DOHH2 (cell line): ENCODE measurements at regions not wholly inside any gene's neighbourhood (a gene's known extent, or its start where the extent isn't known, plus 50 kb on each side); places are given as distances from the start of the nearest gene placed in this dataset.
"Not testable (repeated sequence)": the region's sequence is repeated elsewhere in the genome, so short reads cannot be mapped to it uniquely, and the experiment has no call there.

Source experiments
- H3F3A ChIP-seq: fragments of 200-600 bp; sonication (generic), shearing (Covaris generic); 2 replicates; pipeline ENCODE4 v1.6.0; 2016; ENCODE audit warnings: antibody characterized with exemption, mild to moderate bottlenecking; ENCODE audit not compliant: control insufficient read depth, insufficient read depth
- H3K27ac ChIP-seq: fragments of 200-600 bp; sonication (generic); 2 replicates; pipeline ENCODE4 v1.5.1; 2014; ENCODE audit warnings: low read depth, mild to moderate bottlenecking, low read length, moderate library complexity
- H3K27me3 ChIP-seq: fragments of 200-600 bp; sonication (generic); 2 replicates; pipeline ENCODE4 v1.6.1; 2014; ENCODE audit warnings: mild to moderate bottlenecking, low read length, mixed read lengths; ENCODE audit not compliant: control insufficient read depth
- H3K36me3 ChIP-seq: fragments of 200-600 bp; sonication (generic); 2 replicates; pipeline ENCODE4 v1.6.1; 2014; ENCODE audit warnings: mild to moderate bottlenecking, low read length, moderate library complexity, mixed read lengths; ENCODE audit not compliant: control insufficient read depth
- H3K4me1 ChIP-seq: fragments of 200-600 bp; sonication (generic); 2 replicates; pipeline ENCODE4 v1.6.1; 2014; ENCODE audit warnings: mild to moderate bottlenecking, low read length, mixed read lengths; ENCODE audit not compliant: control insufficient read depth
- H3K4me2 ChIP-seq: fragments of 200-600 bp; sonication (generic); 2 replicates; pipeline ENCODE4 v1.6.0; 2014; ENCODE audit warnings: mild to moderate bottlenecking, low read length, moderate library complexity
- H3K4me3 ChIP-seq: fragments of 200-600 bp; sonication (generic); 2 replicates; pipeline ENCODE4 v1.5.1; 2014; ENCODE audit warnings: mild to moderate bottlenecking, low read length, mixed read lengths
- H3K79me2 ChIP-seq: fragments of 200-600 bp; sonication (generic); 2 replicates; pipeline ENCODE4 v1.6.1; 2014; ENCODE audit warnings: mild to moderate bottlenecking, low read length, mixed read lengths; ENCODE audit not compliant: control insufficient read depth
- H3K9me2 ChIP-seq: fragments of 200-600 bp; sonication (generic); replicated peaks from 2 replicates; pipeline ENCODE4 v1.6.1; 2014; ENCODE audit warnings: mild to moderate bottlenecking, low read length, mixed read lengths; ENCODE audit not compliant: control insufficient read depth
- H3K9me3 ChIP-seq: fragments of 200-600 bp; sonication (generic); 2 replicates; pipeline ENCODE4 v1.6.1; 2014; ENCODE audit warnings: antibody characterized with exemption, low read length, mixed read lengths; ENCODE audit not compliant: control insufficient read depth, insufficient read depth
- H4K20me1 ChIP-seq: fragments of 200-600 bp; sonication (generic); 2 replicates; pipeline ENCODE4 v1.6.0; 2014; ENCODE audit warnings: low read depth, mild to moderate bottlenecking, antibody characterized with exemption, low read length, moderate library complexity; ENCODE audit not compliant: control insufficient read depth, insufficient read depth
- CTCF ChIP-seq: fragments of 200-600 bp; sonication (generic); IDR thresholded peaks from one replicate; pipeline ENCODE4 v1.5.1; 2014; ENCODE audit warnings: antibody characterized with exemption, mild to moderate bottlenecking, low read depth, low read length; ENCODE audit not compliant: poor library complexity, severe bottlenecking
- EZH2phosphoT487 ChIP-seq: fragments of 200-600 bp; sonication (generic); IDR thresholded peaks from 2 replicates; pipeline ENCODE4 v1.6.1; 2017; ENCODE audit warnings: borderline replicate concordance, mild to moderate bottlenecking, antibody characterized with exemption, low read length, moderate library complexity, mixed read lengths

- Histone ChIP-seq H3F3A (no peaks in the 10 kb centered on the region), H3K27me3 (no peaks in the 10 kb centered on the region), H3K79me2 (no peaks in the 10 kb centered on the region), H3K27ac (no peak overlapping the region), H4K20me1 (no peaks in the 10 kb centered on the region), H3K4me1 (no peaks in the 10 kb centered on the region), H3K9me3 (no peaks in the 10 kb centered on the region), H3K36me3 (no peaks in the 10 kb centered on the region), H3K9me2 (no peaks in the 10 kb centered on the region), H3K4me2 (no peak overlapping the region), H3K4me3 (no peak overlapping the region)
- TF ChIP-seq EZH2phosphoT487, result no peak
- TF ChIP-seq CTCF, result no peak
These were observed 407.5 kb upstream of the CLEC14A start for GRCh38 chr14:38663382-38663781.

GRCh38 chr14:38662781-38663180 lies 406.9 kb upstream of the CLEC14A start:
- Histone ChIP-seq H3K4me1 (no peaks in the 10 kb centered on the region), H3K9me3 (no peaks in the 10 kb centered on the region), H3K9me2 (no peaks in the 10 kb centered on the region), H3K79me2 (no peaks in the 10 kb centered on the region), H3K4me2 (no peak overlapping the region), H3K27ac (no peak overlapping the region), H3K27me3 (no peaks in the 10 kb centered on the region), H3K36me3 (no peaks in the 10 kb centered on the region), H4K20me1 (no peaks in the 10 kb centered on the region), H3F3A (no peaks in the 10 kb centered on the region), H3K4me3 (no peak overlapping the region)
- TF ChIP-seq EZH2phosphoT487 (no peak), CTCF (no peak)

GRCh38 chr14:38646391-38646790 lies 390.5 kb upstream of the CLEC14A start:
- Histone ChIP-seq H3K9me3 (no peaks in the 10 kb centered on the region), H3K9me2 (no peaks in the 10 kb centered on the region), H3K79me2 (no peaks in the 10 kb centered on the region), H3K4me2 (no peak overlapping the region), H3K36me3 (no peaks in the 10 kb centered on the region), H3K27me3 (no peaks in the 10 kb centered on the region), H3K4me1 (no peaks in the 10 kb centered on the region), H3F3A (no peaks in the 10 kb centered on the region), H3K4me3 (no peak overlapping the region), H3K27ac (no peak overlapping the region), H4K20me1 (no peaks in the 10 kb centered on the region)
- no peak for TF ChIP-seq CTCF
- no peak for TF ChIP-seq EZH2phosphoT487

GRCh38 chr14:38634913-38635312 lies 379.0 kb upstream of the CLEC14A start:
- not testable (repeated sequence) for H4K20me1 ChIP-seq, H3K4me2 ChIP-seq, H3F3A ChIP-seq, H3K79me2 ChIP-seq, H3K4me1 ChIP-seq, H3K27ac ChIP-seq, H3K9me2 ChIP-seq, H3K4me3 ChIP-seq, H3K9me3 ChIP-seq, H3K36me3 ChIP-seq, H3K27me3 ChIP-seq
